ENCODE measurements at regions not wholly inside any gene's neighbourhood (a gene's known extent, or its start where the extent isn't known, plus 50 kb on each side); places are given as distances from the start of the nearest gene placed in this dataset.

DNA sequence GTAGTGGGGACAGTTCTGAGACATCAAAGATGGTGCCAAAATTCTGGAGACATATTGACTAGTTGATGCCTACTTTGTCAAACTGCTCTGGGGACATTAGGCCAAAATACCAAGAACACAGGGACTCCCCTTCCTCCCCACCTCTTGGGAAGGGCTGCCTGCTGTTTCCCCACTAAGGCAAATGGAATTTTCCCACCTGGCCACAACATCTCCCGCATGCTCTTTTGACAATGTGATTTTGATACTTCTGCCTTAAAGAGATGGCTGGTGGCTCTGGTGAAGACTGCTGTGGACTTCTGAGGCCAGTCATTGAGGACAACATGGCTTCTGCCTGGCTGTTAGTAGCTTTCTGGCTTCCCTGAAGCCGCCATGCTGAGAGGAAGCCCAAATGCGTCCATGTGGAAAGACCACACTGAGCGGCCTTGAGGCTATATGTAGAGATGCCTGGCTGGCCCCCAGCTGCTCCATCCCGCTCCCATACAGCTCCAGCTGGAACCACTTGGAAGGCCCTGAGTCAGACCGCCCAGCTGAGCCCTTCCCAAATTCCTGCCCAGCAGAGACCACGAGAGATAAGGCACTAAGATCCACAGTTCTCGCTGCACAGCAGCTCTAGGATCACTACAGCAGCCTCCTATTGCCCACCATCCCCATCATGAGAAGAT, 226.7 kb downstream of the SYK start:
- DNase-seq (ENCODE audit: extremely low spot score, unreplicated experiment) = peak; percentile 63
- H3K9me3 Mint-ChIP-seq (ENCODE audit: unreplicated experiment) = peaks cover 7% of the 10 kb centered on the region
- H3K27ac Mint-ChIP-seq (ENCODE audit: unreplicated experiment) = no peak overlapping the region
- no peaks in the 10 kb centered on the region for H3K36me3 Mint-ChIP-seq (ENCODE audit: unreplicated experiment)
- no peak overlapping the region for H3K4me3 Mint-ChIP-seq (ENCODE audit: unreplicated experiment)
- H3K27me3 Mint-ChIP-seq (ENCODE audit: unreplicated experiment) = no peaks in the 10 kb centered on the region
- TF ChIP-seq, protein P1, sequence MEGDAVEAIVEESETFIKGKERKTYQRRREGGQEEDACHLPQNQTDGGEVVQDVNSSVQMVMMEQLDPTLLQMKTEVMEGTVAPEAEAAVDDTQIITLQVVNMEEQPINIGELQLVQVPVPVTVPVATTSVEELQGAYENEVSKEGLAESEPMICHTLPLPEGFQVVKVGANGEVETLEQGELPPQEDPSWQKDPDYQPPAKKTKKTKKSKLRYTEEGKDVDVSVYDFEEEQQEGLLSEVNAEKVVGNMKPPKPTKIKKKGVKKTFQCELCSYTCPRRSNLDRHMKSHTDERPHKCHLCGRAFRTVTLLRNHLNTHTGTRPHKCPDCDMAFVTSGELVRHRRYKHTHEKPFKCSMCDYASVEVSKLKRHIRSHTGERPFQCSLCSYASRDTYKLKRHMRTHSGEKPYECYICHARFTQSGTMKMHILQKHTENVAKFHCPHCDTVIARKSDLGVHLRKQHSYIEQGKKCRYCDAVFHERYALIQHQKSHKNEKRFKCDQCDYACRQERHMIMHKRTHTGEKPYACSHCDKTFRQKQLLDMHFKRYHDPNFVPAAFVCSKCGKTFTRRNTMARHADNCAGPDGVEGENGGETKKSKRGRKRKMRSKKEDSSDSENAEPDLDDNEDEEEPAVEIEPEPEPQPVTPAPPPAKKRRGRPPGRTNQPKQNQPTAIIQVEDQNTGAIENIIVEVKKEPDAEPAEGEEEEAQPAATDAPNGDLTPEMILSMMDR (IDR thresholded peaks at IDR 0.05) = no peak
- H3K4me1 Mint-ChIP-seq (ENCODE audit: unreplicated experiment) = peaks cover 8% of the 10 kb centered on the region

DNA sequence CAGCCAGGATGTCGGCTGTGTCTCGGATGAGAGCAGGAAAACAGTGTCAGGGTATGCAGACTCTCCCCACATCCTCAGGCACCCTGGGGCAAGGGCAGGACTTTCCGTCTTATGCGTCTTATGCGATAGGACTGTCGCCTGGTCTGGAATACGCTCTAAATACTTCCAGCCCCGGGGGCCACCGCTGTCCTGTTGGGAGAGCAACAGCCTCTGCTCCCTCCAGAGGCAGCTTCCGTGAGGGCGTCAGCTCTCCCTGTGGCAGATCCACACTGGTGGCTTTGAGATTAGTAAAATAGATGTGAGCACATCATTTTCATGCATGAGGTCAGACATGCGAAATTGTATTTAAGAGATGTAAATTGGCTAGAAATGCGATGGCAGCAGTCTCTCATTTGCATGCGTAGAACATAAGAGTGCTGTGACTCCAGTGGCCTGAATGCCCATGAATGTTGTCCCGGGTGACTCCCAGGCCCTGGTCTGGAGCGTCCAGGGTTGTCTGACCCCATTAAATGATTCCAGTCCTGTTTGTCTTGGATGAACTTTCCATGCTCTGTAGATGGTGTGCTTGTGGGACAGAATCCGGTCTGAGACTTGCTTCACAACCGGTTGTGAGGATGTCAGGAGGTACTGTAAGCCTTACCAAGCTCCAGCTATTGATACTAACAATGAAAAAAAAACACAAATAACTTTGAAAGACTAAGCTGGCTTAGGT, 228.2 kb downstream of the SYK start:
- H3K4me3 Mint-ChIP-seq (ENCODE audit: unreplicated experiment) = no peak overlapping the region
- H3K27me3 Mint-ChIP-seq (ENCODE audit: unreplicated experiment) = no peaks in the 10 kb centered on the region
- H3K36me3 Mint-ChIP-seq (ENCODE audit: unreplicated experiment) = no peaks in the 10 kb centered on the region
- peaks cover 7% of the 10 kb centered on the region for H3K9me3 Mint-ChIP-seq (ENCODE audit: unreplicated experiment)
- TF ChIP-seq, protein P1 (IDR thresholded peaks at IDR 0.05) = no peak
- peaks cover 8% of the 10 kb centered on the region for H3K4me1 Mint-ChIP-seq (ENCODE audit: unreplicated experiment)
- DNase-seq (ENCODE audit: extremely low spot score, unreplicated experiment) = no peak
- no peak overlapping the region for H3K27ac Mint-ChIP-seq (ENCODE audit: unreplicated experiment)

DNA sequence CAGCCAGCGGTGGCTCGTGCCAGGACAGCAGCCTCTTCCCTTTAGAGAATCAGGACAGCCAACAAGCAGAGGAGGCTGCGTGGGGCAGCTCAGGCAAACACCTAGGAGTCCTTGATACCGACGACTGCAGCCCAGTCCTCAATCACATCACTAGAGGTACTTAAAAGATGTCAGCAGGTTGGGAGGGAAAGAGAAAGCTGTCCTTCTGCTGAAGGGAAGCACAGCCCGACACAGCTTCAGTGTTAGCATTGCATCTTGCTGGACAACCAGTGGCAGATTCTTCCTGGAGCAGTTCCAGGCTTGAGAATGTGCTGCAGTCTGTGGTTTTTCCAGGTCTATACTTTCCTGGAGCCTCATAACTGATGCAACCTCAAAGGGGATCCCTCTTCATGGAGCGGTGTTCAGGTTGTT, 230.5 kb downstream of the SYK start:
- Mint-ChIP-seq H3K36me3 (ENCODE audit: unreplicated experiment) (no peaks in the 10 kb centered on the region), H3K4me1 (ENCODE audit: unreplicated experiment) (peaks cover 11% of the 10 kb centered on the region), H3K27ac (ENCODE audit: unreplicated experiment) (no peak overlapping the region), H3K4me3 (ENCODE audit: unreplicated experiment) (no peak overlapping the region), H3K27me3 (ENCODE audit: unreplicated experiment) (no peaks in the 10 kb centered on the region), H3K9me3 (ENCODE audit: unreplicated experiment) (peaks cover 7% of the 10 kb centered on the region)
- TF ChIP-seq, protein P1 (IDR thresholded peaks at IDR 0.05) = no peak
- no peak for DNase-seq (ENCODE audit: extremely low spot score, unreplicated experiment)

DNA sequence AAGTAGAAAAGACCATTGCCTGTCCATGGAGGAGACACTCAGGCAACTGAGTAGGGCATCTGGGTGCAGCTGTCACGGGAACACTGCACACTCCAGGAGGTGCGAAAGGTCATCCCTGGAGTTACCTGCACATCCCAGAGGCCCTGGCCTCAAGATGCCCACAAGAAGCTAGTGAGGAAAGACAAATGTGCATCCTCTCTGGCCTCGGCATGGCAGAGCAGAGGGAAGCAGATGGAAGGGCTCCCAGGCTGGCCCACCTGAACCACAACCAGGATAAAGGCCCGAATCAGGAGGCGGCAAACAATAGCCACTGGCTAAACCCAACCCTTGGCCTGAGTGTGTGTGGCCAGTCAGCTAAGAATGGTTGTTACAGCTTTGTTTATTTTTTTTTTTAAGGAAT, 231.7 kb downstream of the SYK start:
- Mint-ChIP-seq H3K9me3 (ENCODE audit: unreplicated experiment) (peaks cover 6% of the 10 kb centered on the region), H3K27ac (ENCODE audit: unreplicated experiment) (no peak overlapping the region)

DNA sequence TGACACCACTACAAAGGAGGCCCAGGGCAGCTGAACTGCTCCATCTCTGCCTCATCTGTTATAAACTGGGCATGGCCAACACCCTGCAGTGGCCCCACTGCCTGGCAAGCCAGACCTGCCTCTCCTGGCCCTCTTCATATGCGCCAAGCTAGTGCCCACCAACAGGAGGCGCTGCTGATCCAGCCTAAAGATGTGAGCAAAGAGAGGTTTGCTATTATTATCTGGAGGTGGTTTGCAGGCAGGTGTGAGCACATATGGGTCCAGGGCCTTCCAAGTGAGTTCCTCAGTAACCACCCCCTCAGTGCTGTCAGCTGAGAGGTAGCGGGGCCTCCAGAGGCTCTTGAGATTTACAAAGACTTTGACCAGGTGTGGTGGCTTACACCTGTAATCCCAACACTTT, 232.2 kb downstream of the SYK start:
- peaks cover under 1% of the 10 kb centered on the region for H3K9me3 Mint-ChIP-seq (ENCODE audit: unreplicated experiment)
- no peaks in the 10 kb centered on the region for H3K36me3 Mint-ChIP-seq (ENCODE audit: unreplicated experiment)
- DNase-seq (ENCODE audit: extremely low spot score, unreplicated experiment) = peak; percentile 80
- no peak overlapping the region for H3K4me3 Mint-ChIP-seq (ENCODE audit: unreplicated experiment)
- H3K27ac Mint-ChIP-seq (ENCODE audit: unreplicated experiment) = no peak overlapping the region
- TF ChIP-seq, protein P1 (IDR thresholded peaks at IDR 0.05) = peak; percentile 44
- peaks cover 28% of the 10 kb centered on the region for H3K4me1 Mint-ChIP-seq (ENCODE audit: unreplicated experiment)
- no peaks in the 10 kb centered on the region for H3K27me3 Mint-ChIP-seq (ENCODE audit: unreplicated experiment)

More for the DNA sequence above, 231.7 kb downstream of the SYK start:
- Mint-ChIP-seq H3K4me3 (ENCODE audit: unreplicated experiment) (no peak overlapping the region), H3K27me3 (ENCODE audit: unreplicated experiment) (no peaks in the 10 kb centered on the region), H3K4me1 (ENCODE audit: unreplicated experiment) (peaks cover 23% of the 10 kb centered on the region), H3K36me3 (ENCODE audit: unreplicated experiment) (no peaks in the 10 kb centered on the region)
- no peak for DNase-seq (ENCODE audit: extremely low spot score, unreplicated experiment)
- TF ChIP-seq, protein P1 (IDR thresholded peaks at IDR 0.05) = no peak
